MM.1S (cell line): ENCODE measurements at regions not wholly inside any gene's neighbourhood (a gene's known extent, or its start where the extent isn't known, plus 50 kb on each side); places are given as distances from the start of the nearest gene placed in this dataset.
A peak's percentile ranks its signal among the peaks of the same experiment; 100 is the strongest.

Source experiments
- DNase-seq: peaks from one replicate; pipeline ENCODE4 v3.0.0-alpha.2; 2015
- H2AFZ ChIP-seq: fragments of 300-600 bp; sonication (generic); 2 replicates; pipeline ENCODE4 v1.6.0; 2016; ENCODE audit warnings: antibody characterized with exemption, low read length
- H3F3A ChIP-seq: fragments of 300-600 bp; sonication (generic); 2 replicates; pipeline ENCODE4 v1.6.1; 2016; ENCODE audit warnings: mild to moderate bottlenecking, antibody characterized with exemption, low read length, moderate library complexity, mixed read lengths; ENCODE audit not compliant: insufficient read depth
- H3K27ac ChIP-seq: fragments of 300-600 bp; sonication (generic); 2 replicates; pipeline ENCODE4 v1.5.1; 2016; ENCODE audit warnings: mild to moderate bottlenecking, low read length
- H3K27me3 ChIP-seq: fragments of 300-600 bp; sonication (generic); replicated peaks from 2 replicates; pipeline ENCODE4 v1.6.0; 2016; ENCODE audit warnings: low read length; ENCODE audit not compliant: insufficient read depth
- H3K36me3 ChIP-seq: fragments of 300-600 bp; sonication (generic); replicated peaks from 2 replicates; pipeline ENCODE4 v1.6.1; 2016; ENCODE audit warnings: mild to moderate bottlenecking, low read length, mixed read lengths; ENCODE audit not compliant: insufficient read depth
- H3K4me1 ChIP-seq: fragments of 300-600 bp; sonication (generic); 2 replicates; pipeline ENCODE4 v1.6.1; 2016; ENCODE audit warnings: low read length, mixed read lengths
- H3K4me2 ChIP-seq: fragments of 300-600 bp; sonication (generic); 2 replicates; pipeline ENCODE4 v1.6.0; 2016; ENCODE audit warnings: low read depth, low read length
- H3K4me3 ChIP-seq: fragments of 300-600 bp; sonication (generic); 2 replicates; pipeline ENCODE4 v1.5.1; 2016; ENCODE audit warnings: low read length, mixed read lengths
- H3K79me2 ChIP-seq: fragments of 300-600 bp; sonication (generic); 2 replicates; pipeline ENCODE4 v1.6.1; 2016; ENCODE audit warnings: mixed run types, low read length, mixed read lengths
- H3K9ac ChIP-seq: fragments of 300-600 bp; sonication (generic); 2 replicates; pipeline ENCODE4 v1.6.1; 2016; ENCODE audit warnings: low read length, mixed read lengths
- H3K9me2 ChIP-seq: fragments of 300-600 bp; sonication (generic); replicated peaks from 2 replicates; pipeline ENCODE4 v1.6.1; 2016; ENCODE audit warnings: mild to moderate bottlenecking, low read length, mixed read lengths; ENCODE audit not compliant: insufficient read depth
- H3K9me3 ChIP-seq: fragments of 300-600 bp; sonication (generic); replicated peaks from 2 replicates; pipeline ENCODE4 v1.6.1; 2016; ENCODE audit warnings: mild to moderate bottlenecking, low read length, mixed read lengths; ENCODE audit not compliant: insufficient read depth
- H4K20me1 ChIP-seq: fragments of 300-600 bp; sonication (generic); 2 replicates; pipeline ENCODE4 v1.6.1; 2016; ENCODE audit warnings: mild to moderate bottlenecking, low read length, moderate library complexity, mixed read lengths; ENCODE audit not compliant: insufficient read depth
- CTCF ChIP-seq: fragments of 300-600 bp; sonication (generic); IDR thresholded peaks from 2 replicates; pipeline ENCODE4 v1.5.1; 2016; ENCODE audit warnings: antibody characterized with exemption, low read length, mixed read lengths
- EZH2 ChIP-seq: fragments of 300-600 bp; sonication (generic); optimal IDR thresholded peaks from 2 replicates; pipeline ENCODE3; 2017; ENCODE audit warnings: low read depth, mild to moderate bottlenecking, antibody characterized with exemption, low read length, mixed read lengths
- EZH2phosphoT487 ChIP-seq: fragments of 300-600 bp; sonication (generic); IDR thresholded peaks from 2 replicates; pipeline ENCODE4 v1.6.1; 2018; ENCODE audit warnings: antibody characterized with exemption, low read length

GRCh38 chrX:46436744-46437143 lies 108.5 kb downstream of the ZNF674 start:
- no peak overlapping the region for H3K4me3 ChIP-seq
- H2AFZ ChIP-seq: no peak overlapping the region
- TF ChIP-seq EZH2phosphoT487: no peak
- no peak for TF ChIP-seq CTCF
- no peak for TF ChIP-seq EZH2
- no peaks in the 10 kb centered on the region for H3K79me2 ChIP-seq
- H3K9me2 ChIP-seq: no peaks in the 10 kb centered on the region
- H3K27ac ChIP-seq: no peak overlapping the region
- H3K9me3 ChIP-seq: no peaks in the 10 kb centered on the region
- no peaks in the 10 kb centered on the region for H4K20me1 ChIP-seq
- H3K4me1 ChIP-seq: no peaks in the 10 kb centered on the region
- H3K27me3 ChIP-seq: no peaks in the 10 kb centered on the region
- no peaks in the 10 kb centered on the region for H3F3A ChIP-seq
- DNase-seq: no peak
- no peak overlapping the region for H3K9ac ChIP-seq
- no peak overlapping the region for H3K4me2 ChIP-seq
- H3K36me3 ChIP-seq: no peaks in the 10 kb centered on the region

GRCh38 chrX:46433892-46434291 lies 111.3 kb downstream of the ZNF674 start:
- Histone ChIP-seq H3K4me2 (no peak overlapping the region), H3K36me3 (no peaks in the 10 kb centered on the region), H3K79me2 (no peaks in the 10 kb centered on the region), H2AFZ (no peak overlapping the region), H3F3A (no peaks in the 10 kb centered on the region), H3K27ac (no peak overlapping the region), H3K9me2 (no peaks in the 10 kb centered on the region), H3K9ac (no peak overlapping the region), H3K4me3 (no peak overlapping the region), H3K9me3 (no peaks in the 10 kb centered on the region), H3K27me3 (no peaks in the 10 kb centered on the region), H3K4me1 (no peaks in the 10 kb centered on the region), H4K20me1 (no peaks in the 10 kb centered on the region)
- no peak for DNase-seq
- no peak for TF ChIP-seq EZH2
- no peak for TF ChIP-seq EZH2phosphoT487
- no peak for TF ChIP-seq CTCF

GRCh38 chrX:46408553-46409407 lies 136.4 kb downstream of the ZNF674 start:
- Histone ChIP-seq H3K4me2 (no peak overlapping the region), H3K9me2 (no peaks in the 10 kb centered on the region), H2AFZ (no peak overlapping the region)

More at GRCh38 chrX:46408553-46409407, 136.4 kb downstream of the ZNF674 start:
- no peak overlapping the region for H3K27ac ChIP-seq
- H3K79me2 ChIP-seq: no peaks in the 10 kb centered on the region
- no peaks in the 10 kb centered on the region for H4K20me1 ChIP-seq
- no peak overlapping the region for H3K4me3 ChIP-seq
- no peak for TF ChIP-seq EZH2phosphoT487
- TF ChIP-seq CTCF: peak; percentile 72
- H3K4me1 ChIP-seq: no peaks in the 10 kb centered on the region
- no peaks in the 10 kb centered on the region for H3F3A ChIP-seq
- H3K9ac ChIP-seq: no peak overlapping the region
- H3K27me3 ChIP-seq: no peaks in the 10 kb centered on the region
- no peaks in the 10 kb centered on the region for H3K36me3 ChIP-seq
- no peaks in the 10 kb centered on the region for H3K9me3 ChIP-seq
- peak; percentile 44 for DNase-seq
